Inflammatory macrophage (primary cell): ENCODE measurements at regions not wholly inside any gene's neighbourhood (a gene's known extent, or its start where the extent isn't known, plus 50 kb on each side); places are given as distances from the start of the nearest gene placed in this dataset.
A peak's percentile ranks its signal among the peaks of the same experiment; 100 is the strongest.
"Not testable (repeated sequence)": the region's sequence is repeated elsewhere in the genome, so short reads cannot be mapped to it uniquely, and the experiment has no call there.

Experiments used
- DNase-seq, 2 donors: peaks; one replicate each; pipeline ENCODE4 v3.0.0-alpha.2; 2020 to 2022

- peak; percentile 63 to 71 for DNase-seq
Measured at GRCh38 chr12:116687888-116688287, 50.0 kb downstream of the SPRING1 start.

- no peak for DNase-seq
Measured at GRCh38 chr12:116684891-116685290, 53.0 kb downstream of the SPRING1 start.

- DNase-seq = peak; percentile 78 to 80
Measured at GRCh38 chr12:116677202-116677661, 60.6 kb downstream of the SPRING1 start.

- DNase-seq = no peak
Measured at GRCh38 chr12:116675339-116676107, 62.3 kb downstream of the SPRING1 start.

GRCh38 chr12:116674643-116675183 is 63.2 kb downstream of the SPRING1 start:
- DNase-seq = no peak

GRCh38 chr12:116673681-116674111 is 64.2 kb downstream of the SPRING1 start:
- no peak for DNase-seq

- no peak for DNase-seq
Measured at GRCh38 chr12:116672842-116673516, 64.9 kb downstream of the SPRING1 start.

- DNase-seq = no peak
Measured at GRCh38 chr12:116672010-116672409, 65.9 kb downstream of the SPRING1 start.

GRCh38 chr12:116670859-116671258 is 67.0 kb downstream of the SPRING1 start:
- DNase-seq = no peak

- DNase-seq = no peak
Measured at GRCh38 chr12:116667752-116668151, 70.1 kb downstream of the SPRING1 start.

GRCh38 chr12:116666829-116667228 is 71.0 kb downstream of the SPRING1 start:
- not testable (repeated sequence) for DNase-seq

- no peak for DNase-seq
Measured at GRCh38 chr12:116666305-116666673, 71.6 kb downstream of the SPRING1 start.

- DNase-seq = no peak
Measured at GRCh38 chr12:116665666-116666304, 72.1 kb downstream of the SPRING1 start.

- DNase-seq = no peak
Measured at GRCh38 chr12:116664085-116664484, 73.8 kb downstream of the SPRING1 start.

GRCh38 chr12:116662612-116663144 is 75.2 kb downstream of the SPRING1 start:
- peak; percentile 8 to 33 for DNase-seq

GRCh38 chr12:116661341-116661740 is 76.5 kb downstream of the SPRING1 start:
- DNase-seq = no peak

GRCh38 chr12:116660740-116661139 is 77.1 kb downstream of the SPRING1 start:
- not testable (repeated sequence) for DNase-seq

GRCh38 chr12:116659771-116660481 is 77.9 kb downstream of the SPRING1 start:
- DNase-seq = no peak

- DNase-seq = no peak
Measured at GRCh38 chr12:116657921-116658495, 79.9 kb downstream of the SPRING1 start.

- DNase-seq = no peak
Measured at GRCh38 chr12:116656306-116656705, 81.6 kb downstream of the SPRING1 start.

GRCh38 chr12:116654226-116654743 is 83.6 kb downstream of the SPRING1 start:
- DNase-seq = no peak

GRCh38 chr12:116651089-116651488 is 86.8 kb downstream of the SPRING1 start:
- DNase-seq = no peak
